ENCODE measurements at regions not wholly inside any gene's neighbourhood (a gene's known extent, or its start where the extent isn't known, plus 50 kb on each side); places are given as distances from the start of the nearest gene placed in this dataset.
A peak's percentile ranks its signal among the peaks of the same experiment; 100 is the strongest.
"Not testable (repeated sequence)": the region's sequence is repeated elsewhere in the genome, so short reads cannot be mapped to it uniquely, and the experiment has no call there.

GRCh38 chr1:117314951-117315350 lies 52.3 kb upstream of the MAN1A2 start:
- DNase-seq = not testable (repeated sequence)

- DNase-seq = no peak
These were observed 53.7 kb upstream of the MAN1A2 start for GRCh38 chr1:117313555-117313954.

GRCh38 chr1:117312453-117313138 lies 54.7 kb upstream of the MAN1A2 start:
- peak; percentile 30 for DNase-seq

GRCh38 chr1:117308311-117308916 lies 58.8 kb upstream of the MAN1A2 start:
- no peak for DNase-seq

GRCh38 chr1:117301901-117302300 lies 65.3 kb upstream of the MAN1A2 start:
- DNase-seq = no peak

GRCh38 chr1:117300183-117300582 lies 67.1 kb upstream of the MAN1A2 start:
- DNase-seq = not testable (repeated sequence)

GRCh38 chr1:117295001-117295400 lies 72.2 kb upstream of the MAN1A2 start:
- no peak for DNase-seq

- DNase-seq = no peak
These were observed 76.4 kb upstream of the MAN1A2 start for GRCh38 chr1:117290890-117291289.

- no peak for DNase-seq
These were observed 77.9 kb upstream of the MAN1A2 start for GRCh38 chr1:117289316-117289870.

- no peak for DNase-seq
These were observed 75.8 kb upstream of the VTCN1 start for GRCh38 chr1:117286562-117286961.

- DNase-seq = no peak
These were observed 75.4 kb upstream of the VTCN1 start for GRCh38 chr1:117286145-117286544.

- DNase-seq = peak; percentile 90
These were observed 73.9 kb upstream of the VTCN1 start for GRCh38 chr1:117284399-117285215.

GRCh38 chr1:117278531-117278930 lies 67.8 kb upstream of the VTCN1 start:
- DNase-seq = no peak

GRCh38 chr1:117275055-117275454 lies 64.3 kb upstream of the VTCN1 start:
- DNase-seq = no peak

GRCh38 chr1:117271959-117272358 lies 61.2 kb upstream of the VTCN1 start:
- DNase-seq = no peak

- no peak for DNase-seq
These were observed 60.4 kb upstream of the VTCN1 start for GRCh38 chr1:117271129-117271528.

GRCh38 chr1:117270679-117271078 lies 60.0 kb upstream of the VTCN1 start:
- DNase-seq = no peak

GRCh38 chr1:117268535-117269455 lies 58.1 kb upstream of the VTCN1 start:
- no peak for DNase-seq

- DNase-seq = no peak
These were observed 56.6 kb upstream of the VTCN1 start for GRCh38 chr1:117267232-117267774.

- DNase-seq = no peak
These were observed 52.2 kb upstream of the VTCN1 start for GRCh38 chr1:117262976-117263375.

- DNase-seq = no peak
These were observed 50.7 kb upstream of the VTCN1 start for GRCh38 chr1:117261424-117261785.

- no peak for DNase-seq
These were observed 50.2 kb upstream of the VTCN1 start for GRCh38 chr1:117260761-117261423.
